AG04450 (cell line): ENCODE measurements at regions not wholly inside any gene's neighbourhood (a gene's known extent, or its start where the extent isn't known, plus 50 kb on each side); places are given as distances from the start of the nearest gene placed in this dataset.
"Not testable (repeated sequence)": the region's sequence is repeated elsewhere in the genome, so short reads cannot be mapped to it uniquely, and the experiment has no call there.

Source experiments
- CTCF ChIA-PET: fragments of 300-600, 350-600 bp; formaldehyde crosslinking; extraction: SDS; loops from one replicate; lab custom pipeline; 2022; ENCODE audit warnings: antibody characterized with exemption, inconsistent platforms; lab: Charles Lee
- POLR2A ChIA-PET: fragments of 350-600 bp; formaldehyde crosslinking; extraction: SDS; loops from one replicate; lab custom pipeline; 2021; ENCODE audit warnings: antibody characterized with exemption, inconsistent platforms; lab: Yijun Ruan, JAX
- DNase-seq: peaks from one replicate; pipeline ENCODE4 v3.0.0-alpha.2; 2011; ENCODE audit warnings: low read depth, low spot score
- H3K27ac ChIP-seq: one replicate; pipeline ENCODE4 v1.5.1; 2012; ENCODE audit warnings: low read depth, low read length, control low read depth
- H3K27me3 ChIP-seq: one replicate; pipeline ENCODE4 v1.6.0; 2012; ENCODE audit warnings: low read length; ENCODE audit not compliant: control insufficient read depth, insufficient read depth
- H3K4me3 ChIP-seq: 2 replicates; pipeline ENCODE4 v1.5.1; 2011; ENCODE audit warnings: mild to moderate bottlenecking, low read depth, low read length, control low read depth
- H3K9me3 ChIP-seq: 2 replicates; pipeline ENCODE4 v1.5.1; 2012; ENCODE audit warnings: low read length; ENCODE audit not compliant: control insufficient read depth, insufficient read depth
- CTCF ChIP-seq: IDR thresholded peaks from 2 replicates; pipeline ENCODE4 v1.5.1; 2011; ENCODE audit warnings: low read depth, low read length, control low read depth, inconsistent platforms

- Histone ChIP-seq H3K9me3 (no peaks in the 10 kb centered on the region; the same call in 1 of the 2 replicates), H3K4me3 (no peak overlapping the region), H3K27me3 (no peaks in the 10 kb centered on the region), H3K27ac (no peak overlapping the region)
- POLR2A ChIA-PET = no interaction called here
- TF ChIP-seq CTCF = no peak
- CTCF ChIA-PET = no interaction called here
- no peak for DNase-seq
Observed at GRCh38 chr6:85715797-85716196, 73.1 kb upstream of the SYNCRIP start.

GRCh38 chr6:85714893-85715530 lies 72.3 kb upstream of the SYNCRIP start:
- no peak overlapping the region for H3K27ac ChIP-seq
- no peak overlapping the region for H3K4me3 ChIP-seq
- no peak for DNase-seq
- ChIA-PET CTCF (no interaction called here), POLR2A (no interaction called here)
- TF ChIP-seq CTCF = no peak
- no peaks in the 10 kb centered on the region for H3K27me3 ChIP-seq
- H3K9me3 ChIP-seq = no peaks in the 10 kb centered on the region; the same call in 1 of the 2 replicates

GRCh38 chr6:85712346-85712745 lies 69.7 kb upstream of the SYNCRIP start:
- DNase-seq = no peak
- ChIA-PET CTCF (no interaction called here), POLR2A (no interaction called here)

GRCh38 chr6:85707515-85708145 lies 64.9 kb upstream of the SYNCRIP start:
- POLR2A ChIA-PET = not testable (repeated sequence)

More at GRCh38 chr6:85712346-85712745, 69.7 kb upstream of the SYNCRIP start:
- Histone ChIP-seq H3K27me3 (no peaks in the 10 kb centered on the region), H3K4me3 (no peak overlapping the region), H3K27ac (no peak overlapping the region), H3K9me3 (no peaks in the 10 kb centered on the region; the same call in 1 of the 2 replicates)
- TF ChIP-seq CTCF = no peak

GRCh38 chr6:85706272-85706671 lies 63.6 kb upstream of the SYNCRIP start:
- ChIA-PET CTCF (no interaction called here), POLR2A (no interaction called here)
- TF ChIP-seq CTCF = no peak
- H3K4me3 ChIP-seq = no peak overlapping the region
- H3K27me3 ChIP-seq = no peaks in the 10 kb centered on the region
- H3K27ac ChIP-seq = no peak overlapping the region
- peaks cover 4% of the 10 kb centered on the region; the same call in 1 of the 2 replicates for H3K9me3 ChIP-seq
- no peak for DNase-seq

More at GRCh38 chr6:85707515-85708145, 64.9 kb upstream of the SYNCRIP start:
- H3K27ac ChIP-seq, CTCF ChIA-PET, H3K9me3 ChIP-seq, H3K27me3 ChIP-seq, DNase-seq, H3K4me3 ChIP-seq: not testable (repeated sequence)
